ENCODE measurements at regions not wholly inside any gene's neighbourhood (a gene's known extent, or its start where the extent isn't known, plus 50 kb on each side); places are given as distances from the start of the nearest gene placed in this dataset.

DNA sequence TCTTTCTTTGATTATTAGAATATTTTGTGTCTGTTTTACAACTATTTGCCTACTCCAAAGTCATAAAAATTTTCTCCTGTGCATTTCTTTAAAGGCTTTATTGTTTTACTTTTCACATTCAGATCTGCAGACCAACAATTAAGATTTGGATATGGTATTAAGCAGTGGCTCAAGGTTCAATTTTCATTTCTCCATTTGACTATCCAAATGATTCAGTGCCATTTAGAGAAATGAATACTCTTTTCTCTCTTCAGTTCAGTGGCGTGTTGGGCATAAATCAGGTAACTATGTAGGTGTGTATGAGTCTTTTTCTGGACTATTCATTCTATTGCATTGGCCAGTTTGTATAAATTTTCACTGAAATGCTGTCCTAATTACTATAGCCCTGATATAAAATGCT, 57.3 kb upstream of the IL1R1 start:
- TF ChIP-seq, protein P1, sequence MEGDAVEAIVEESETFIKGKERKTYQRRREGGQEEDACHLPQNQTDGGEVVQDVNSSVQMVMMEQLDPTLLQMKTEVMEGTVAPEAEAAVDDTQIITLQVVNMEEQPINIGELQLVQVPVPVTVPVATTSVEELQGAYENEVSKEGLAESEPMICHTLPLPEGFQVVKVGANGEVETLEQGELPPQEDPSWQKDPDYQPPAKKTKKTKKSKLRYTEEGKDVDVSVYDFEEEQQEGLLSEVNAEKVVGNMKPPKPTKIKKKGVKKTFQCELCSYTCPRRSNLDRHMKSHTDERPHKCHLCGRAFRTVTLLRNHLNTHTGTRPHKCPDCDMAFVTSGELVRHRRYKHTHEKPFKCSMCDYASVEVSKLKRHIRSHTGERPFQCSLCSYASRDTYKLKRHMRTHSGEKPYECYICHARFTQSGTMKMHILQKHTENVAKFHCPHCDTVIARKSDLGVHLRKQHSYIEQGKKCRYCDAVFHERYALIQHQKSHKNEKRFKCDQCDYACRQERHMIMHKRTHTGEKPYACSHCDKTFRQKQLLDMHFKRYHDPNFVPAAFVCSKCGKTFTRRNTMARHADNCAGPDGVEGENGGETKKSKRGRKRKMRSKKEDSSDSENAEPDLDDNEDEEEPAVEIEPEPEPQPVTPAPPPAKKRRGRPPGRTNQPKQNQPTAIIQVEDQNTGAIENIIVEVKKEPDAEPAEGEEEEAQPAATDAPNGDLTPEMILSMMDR (IDR thresholded peaks at IDR 0.05): no peak
- TF ChIP-seq POLR2A (IDR thresholded peaks at IDR 0.05): no peak
